GM12874 (cell line): ENCODE measurements at regions not wholly inside any gene's neighbourhood (a gene's known extent, or its start where the extent isn't known, plus 50 kb on each side); places are given as distances from the start of the nearest gene placed in this dataset.

Source experiments
- CTCF ChIP-seq: IDR thresholded peaks from 2 replicates; pipeline ENCODE4 v1.5.1; 2011; ENCODE audit warnings: low read depth, mild to moderate bottlenecking, control low read depth, low read length, moderate library complexity; ENCODE audit not compliant: insufficient read depth

GRCh38 chr6:119630561-119631192, 281.1 kb upstream of the MAN1A1 start:
- TF ChIP-seq CTCF = no peak

GRCh38 chr6:119628691-119629594, 279.4 kb upstream of the MAN1A1 start:
- no peak for TF ChIP-seq CTCF

- no peak for TF ChIP-seq CTCF
Measured at GRCh38 chr6:119627908-119628669, 278.5 kb upstream of the MAN1A1 start.

GRCh38 chr6:119626884-119627619, 277.5 kb upstream of the MAN1A1 start:
- TF ChIP-seq CTCF = no peak

DNA sequence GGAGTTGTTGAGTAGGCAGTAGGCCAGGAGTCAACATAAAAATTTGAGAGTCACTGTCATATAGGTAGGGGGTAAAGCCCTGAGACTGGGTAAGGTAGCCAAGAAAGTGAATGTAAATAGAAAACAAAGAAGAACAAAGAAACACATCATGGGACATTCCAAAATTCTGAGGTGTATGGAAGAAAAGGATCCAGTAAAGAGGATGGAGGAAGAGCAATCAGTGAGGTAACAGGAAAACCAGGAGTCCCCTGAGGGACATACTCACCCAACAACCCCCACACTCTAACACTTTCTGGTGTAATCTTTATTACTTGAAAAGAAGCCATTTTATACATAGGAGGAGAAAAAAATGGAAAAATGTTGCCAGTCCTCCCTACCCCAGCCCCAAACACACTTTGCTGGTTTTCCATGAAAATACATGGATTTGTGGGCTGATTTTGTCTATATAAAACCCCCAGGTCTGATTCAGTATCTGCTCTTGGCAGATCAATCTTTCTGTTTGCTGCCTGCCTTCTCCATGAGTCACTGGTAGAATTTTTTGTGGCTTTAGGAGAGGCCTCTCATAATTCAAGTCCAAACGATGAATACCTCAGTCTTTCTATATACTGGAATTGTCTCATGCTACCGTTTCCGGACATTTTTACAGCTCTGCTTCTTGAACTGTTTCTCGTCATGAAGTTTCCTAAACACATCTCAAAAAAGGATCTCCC, 271.4 kb upstream of the MAN1A1 start:
- no peak for TF ChIP-seq CTCF

GRCh38 chr6:119614138-119614537, 264.6 kb upstream of the MAN1A1 start:
- no peak for TF ChIP-seq CTCF
